ENCODE measurements at regions not wholly inside any gene's neighbourhood (a gene's known extent, or its start where the extent isn't known, plus 50 kb on each side); places are given as distances from the start of the nearest gene placed in this dataset.
"Not testable (repeated sequence)": the region's sequence is repeated elsewhere in the genome, so short reads cannot be mapped to it uniquely, and the experiment has no call there.

- DNase-seq: no peak
Measured at GRCh38 chr3:26078539-26078938, 288.6 kb downstream of the OXSM start.

GRCh38 chr3:26081166-26081565 is 291.3 kb downstream of the OXSM start:
- no peak for DNase-seq

DNA sequence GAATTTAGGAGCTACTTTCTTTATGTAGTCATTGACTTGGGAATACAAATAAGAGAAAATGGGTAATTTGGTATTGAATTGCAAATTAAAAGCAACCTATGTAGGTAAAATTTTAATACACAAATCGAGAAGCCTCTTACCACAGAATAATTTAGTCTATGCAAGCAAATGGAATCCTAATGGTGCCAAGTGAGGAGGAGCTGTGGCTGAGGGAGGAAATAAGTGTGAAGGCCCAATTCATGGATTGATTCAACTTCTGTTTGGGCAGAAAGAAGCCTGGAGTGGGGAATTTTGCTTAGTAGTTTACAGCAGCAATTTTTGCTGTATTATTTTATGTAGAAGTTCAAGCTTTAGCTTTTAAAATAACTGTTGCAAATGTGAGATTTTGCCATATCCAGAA is 291.9 kb downstream of the OXSM start:
- no peak for DNase-seq

DNA sequence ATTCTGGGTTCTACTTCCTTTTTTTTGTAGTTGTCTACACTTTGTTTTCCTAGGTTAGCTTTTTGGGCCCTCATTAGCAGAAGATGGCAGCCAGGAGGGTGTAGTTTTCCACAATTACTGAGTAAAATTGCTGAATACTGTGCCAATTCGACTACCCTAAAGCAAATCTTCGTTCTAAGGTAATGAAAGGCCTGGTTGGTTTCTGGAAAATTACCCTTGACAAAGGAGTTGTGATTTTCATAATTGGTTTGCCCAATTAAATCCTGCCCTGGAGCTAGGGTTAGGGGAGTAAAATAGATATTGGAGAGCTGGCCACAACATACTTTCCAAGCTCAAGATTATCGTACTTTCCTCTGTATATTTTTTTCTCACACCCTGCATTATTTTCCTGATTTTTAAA is 293.0 kb downstream of the OXSM start:
- DNase-seq: no peak

DNA sequence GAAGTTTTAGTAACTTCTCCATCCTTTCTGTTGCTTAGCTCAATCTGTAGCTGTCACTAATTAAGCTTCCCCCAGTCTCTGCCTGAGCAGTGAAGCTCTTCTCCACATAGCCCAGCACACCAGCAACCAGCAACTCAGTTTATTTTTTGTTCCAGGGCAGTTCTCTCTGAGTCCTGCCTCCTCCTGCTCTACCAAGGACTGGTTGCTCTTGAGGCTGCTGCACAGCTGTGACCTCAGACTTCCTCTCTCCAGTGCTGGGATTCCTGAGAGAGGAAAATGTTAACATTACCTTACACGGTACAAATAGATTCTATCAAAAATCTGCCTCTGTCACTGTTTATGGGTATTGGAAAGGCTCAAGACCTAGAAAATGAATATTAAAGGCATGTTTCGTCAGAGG is 294.7 kb downstream of the OXSM start:
- no peak for DNase-seq

DNA sequence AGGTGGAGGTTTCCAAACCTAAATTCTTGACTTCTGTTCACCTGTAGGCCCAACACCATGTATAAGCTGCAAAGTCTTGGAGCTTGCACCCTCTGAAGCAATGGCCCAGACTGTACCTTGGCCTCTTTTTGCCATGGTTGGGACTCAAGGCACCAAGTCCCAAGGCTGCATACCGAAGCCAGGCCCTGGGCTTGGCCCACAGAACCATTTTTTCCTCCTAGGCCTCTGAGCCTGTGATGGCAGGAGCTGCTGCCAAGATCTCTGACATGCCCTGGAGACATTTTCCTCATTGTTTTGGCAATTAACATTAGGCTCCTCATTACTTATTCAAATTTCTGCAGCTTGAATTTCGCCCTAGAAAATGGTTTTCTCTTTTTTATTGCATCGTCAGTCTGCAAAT is 297.9 kb downstream of the OXSM start:
- DNase-seq: no peak

DNA sequence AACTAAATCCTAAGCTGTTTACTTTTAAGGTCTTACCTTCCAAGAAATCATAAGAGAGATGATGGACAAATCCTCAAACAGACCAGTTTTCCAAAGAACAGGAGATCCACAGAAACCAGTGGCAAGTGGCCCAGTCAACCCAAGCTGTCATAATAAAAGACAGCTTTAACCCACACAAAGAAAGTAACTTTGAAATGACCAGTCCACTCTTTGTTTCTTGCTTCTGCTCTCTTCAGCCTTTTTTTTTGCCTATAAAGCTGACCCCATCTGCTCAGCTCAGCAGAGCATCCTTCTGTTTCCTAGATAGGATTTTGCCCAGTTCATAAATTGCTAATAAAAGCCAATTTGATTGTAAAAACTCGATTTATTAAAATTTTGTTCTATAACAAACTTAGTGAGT is 299.4 kb downstream of the OXSM start:
- DNase-seq: no peak

DNA sequence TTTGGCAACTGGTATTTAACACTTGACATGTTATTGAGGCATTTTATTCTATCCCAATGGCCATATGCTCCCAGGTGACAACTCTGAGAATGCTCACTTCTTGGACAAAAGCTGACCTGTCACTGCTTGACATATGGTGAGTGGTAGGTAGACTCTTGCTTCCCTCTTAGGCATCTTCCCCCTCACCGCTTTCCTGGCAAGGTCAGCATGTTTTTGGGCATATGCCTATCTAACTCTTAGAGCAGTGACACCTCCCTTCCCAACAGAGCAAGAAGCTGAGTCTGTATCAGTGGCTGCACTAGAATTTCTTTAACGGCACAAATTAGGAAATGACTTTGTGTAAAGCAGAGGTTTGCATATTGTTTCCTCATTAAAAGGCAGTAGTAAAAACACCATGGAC is 300.7 kb downstream of the OXSM start:
- no peak for DNase-seq

DNA sequence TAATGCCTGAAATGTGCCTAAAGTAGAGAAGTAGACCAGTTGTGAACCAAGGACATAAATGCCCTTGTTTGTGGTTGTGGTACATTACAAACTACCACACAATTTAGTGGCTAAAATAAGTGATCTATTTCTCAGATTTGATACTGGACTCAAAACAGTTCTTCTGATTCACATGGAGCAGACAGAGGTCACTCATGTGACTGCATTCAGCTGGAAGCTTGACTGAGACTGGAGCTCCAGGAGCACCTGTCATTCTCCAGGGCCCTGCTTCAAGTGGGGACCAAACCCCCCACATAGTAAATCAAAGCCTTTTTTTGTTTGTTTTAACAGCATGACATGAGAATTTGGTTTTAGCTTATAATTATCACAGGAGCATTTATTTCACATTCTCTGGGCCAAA is 301.2 kb downstream of the OXSM start:
- DNase-seq: no peak

- no peak for DNase-seq
Measured at GRCh38 chr3:26091626-26092025, 301.7 kb downstream of the OXSM start.

DNA sequence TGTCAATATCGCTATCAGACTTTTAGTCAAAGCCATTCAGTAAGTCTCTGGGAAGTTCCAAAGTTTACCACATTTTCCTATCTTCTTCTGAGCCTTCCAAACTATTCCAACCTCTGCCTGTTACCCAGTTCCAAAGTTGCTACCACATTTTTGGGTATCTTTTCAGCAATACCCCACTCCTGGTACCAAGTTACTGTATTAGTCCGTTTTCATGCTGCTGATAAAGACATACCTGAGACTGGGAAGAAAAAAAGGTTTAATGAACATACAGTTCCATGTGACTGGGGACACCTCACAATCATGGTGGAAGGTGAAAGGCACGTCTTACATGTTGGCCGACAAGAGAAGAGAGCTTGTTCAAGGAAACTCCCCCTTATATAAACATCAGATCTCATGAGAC is 307.2 kb downstream of the OXSM start:
- not testable (repeated sequence) for DNase-seq

DNA sequence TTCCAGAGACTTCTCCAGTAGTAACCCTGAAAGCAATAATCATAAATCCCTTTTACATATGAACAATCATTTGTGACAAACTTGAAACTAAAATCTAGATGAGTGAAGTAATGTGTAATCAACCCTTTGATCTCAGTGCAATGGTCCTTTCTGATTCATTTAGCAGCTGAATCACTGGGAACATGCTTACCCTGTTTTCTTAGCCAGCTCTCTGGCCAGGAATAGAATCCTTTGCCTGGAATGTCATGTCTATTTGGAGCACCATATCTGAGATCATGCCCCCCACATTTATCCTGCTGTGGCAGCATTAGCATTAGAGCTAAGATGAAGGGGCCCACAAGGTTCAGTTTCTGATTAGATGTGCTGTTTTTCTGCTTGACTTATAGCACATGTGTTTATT is 309.8 kb downstream of the OXSM start:
- DNase-seq: no peak

- DNase-seq: no peak
Measured at GRCh38 chr3:26100176-26100575, 310.3 kb downstream of the OXSM start.

DNA sequence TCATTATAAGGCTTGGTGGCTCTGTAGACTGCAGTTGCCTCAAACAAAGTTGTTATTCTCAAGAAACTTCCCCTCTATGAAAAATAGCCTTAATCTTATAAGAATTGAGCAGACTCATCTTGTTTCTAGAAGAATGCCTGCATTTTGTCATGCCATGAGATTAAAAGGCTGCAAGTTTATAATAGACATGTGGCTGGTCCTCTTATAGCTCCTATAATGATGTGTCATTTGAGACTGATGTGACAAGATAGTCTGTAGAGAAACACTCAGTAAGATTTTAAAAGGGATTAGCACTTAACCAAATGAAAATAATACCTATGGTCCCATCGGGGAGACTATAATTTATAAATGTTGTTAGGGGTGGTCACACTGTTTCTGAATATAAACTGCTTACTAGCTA is 312.5 kb downstream of the OXSM start:
- no peak for DNase-seq

GRCh38 chr3:26104851-26105251 is 315.0 kb downstream of the OXSM start:
- no peak for DNase-seq

GRCh38 chr3:26105261-26105660 is 315.4 kb downstream of the OXSM start:
- no peak for DNase-seq

DNA sequence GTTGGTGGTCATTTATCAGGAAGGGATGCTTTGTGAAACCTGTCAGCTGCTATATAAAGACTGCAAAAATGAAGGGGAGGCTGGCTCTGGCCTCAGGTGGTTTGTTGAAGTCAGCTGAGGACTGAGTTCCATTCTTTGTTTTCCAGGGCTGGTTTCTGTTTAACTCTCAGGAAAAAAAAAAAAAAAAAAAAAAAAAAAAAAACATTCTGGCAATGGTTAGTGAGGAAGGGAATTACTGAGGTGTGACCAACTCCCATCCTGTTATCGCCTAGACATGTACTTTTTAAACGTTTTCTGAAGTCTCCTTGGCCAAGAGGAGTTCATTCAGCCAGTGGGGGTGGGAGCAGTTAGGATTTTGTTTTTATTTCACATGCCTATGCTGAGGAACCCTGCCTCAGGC is 316.3 kb downstream of the OXSM start:
- DNase-seq: no peak

GRCh38 chr3:26108846-26109489 is 319.1 kb downstream of the OXSM start:
- DNase-seq: no peak

DNA sequence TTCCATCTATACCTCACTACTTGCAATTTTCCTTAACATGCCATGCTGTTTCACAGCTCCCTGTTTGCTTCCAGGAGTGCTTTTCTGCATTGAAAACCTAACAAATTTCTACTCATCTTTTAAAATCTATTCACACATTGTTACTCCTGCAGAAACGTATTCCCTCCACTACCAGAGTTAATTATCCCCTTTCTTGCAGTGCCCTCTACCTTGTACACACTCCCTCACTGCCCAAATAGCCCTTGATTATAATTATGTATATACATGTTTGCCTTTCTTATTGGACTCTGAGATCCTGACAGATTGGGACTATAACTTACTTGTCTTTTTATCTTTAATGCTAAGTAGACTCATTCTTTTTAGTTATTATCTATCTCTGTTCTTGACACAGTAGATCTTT is 325.0 kb downstream of the OXSM start:
- no peak for DNase-seq

DNA sequence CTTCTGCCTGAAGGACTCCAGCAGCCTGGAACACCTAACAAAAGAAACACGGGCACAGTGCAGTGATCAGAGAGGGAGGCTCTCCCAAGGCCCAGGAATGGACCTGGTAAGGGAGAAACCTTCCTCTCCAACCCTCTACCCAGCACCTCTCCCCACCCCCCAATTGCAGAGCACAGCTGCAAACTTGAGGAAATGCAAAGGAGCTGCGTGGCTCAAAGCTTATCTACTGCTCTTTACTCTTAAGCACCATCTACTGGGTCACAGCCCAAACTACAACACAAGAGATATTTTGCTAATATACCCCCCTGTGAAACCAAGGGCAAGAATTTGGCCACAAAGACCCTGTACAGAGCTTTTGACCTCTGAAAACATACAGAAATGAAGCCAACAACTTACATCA is 328.3 kb downstream of the OXSM start:
- DNase-seq: no peak

DNA sequence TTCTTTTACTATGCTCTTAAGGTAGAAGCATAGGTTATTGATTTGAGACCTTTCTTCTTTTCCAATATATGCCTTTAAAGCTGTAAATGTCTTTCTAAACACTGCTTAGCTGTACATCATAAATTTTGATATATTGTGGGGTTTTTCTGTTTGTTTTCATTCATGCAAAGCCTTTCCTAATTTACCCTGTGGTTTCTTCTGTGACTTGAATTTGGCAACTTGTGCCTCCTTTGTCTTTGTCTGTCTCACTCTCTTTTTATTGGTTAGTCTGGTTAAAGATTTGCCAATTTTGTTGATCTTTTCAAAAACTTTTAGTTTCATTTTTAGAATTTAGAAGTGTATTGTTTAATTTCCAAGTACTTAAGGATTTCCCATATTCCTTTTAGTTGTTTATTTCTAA is 343.1 kb downstream of the OXSM start:
- no peak for DNase-seq

GRCh38 chr3:26141296-26141695 is 351.4 kb downstream of the OXSM start:
- DNase-seq: no peak

- no peak for DNase-seq
Measured at GRCh38 chr3:26145769-26146168, 355.9 kb downstream of the OXSM start.

DNA sequence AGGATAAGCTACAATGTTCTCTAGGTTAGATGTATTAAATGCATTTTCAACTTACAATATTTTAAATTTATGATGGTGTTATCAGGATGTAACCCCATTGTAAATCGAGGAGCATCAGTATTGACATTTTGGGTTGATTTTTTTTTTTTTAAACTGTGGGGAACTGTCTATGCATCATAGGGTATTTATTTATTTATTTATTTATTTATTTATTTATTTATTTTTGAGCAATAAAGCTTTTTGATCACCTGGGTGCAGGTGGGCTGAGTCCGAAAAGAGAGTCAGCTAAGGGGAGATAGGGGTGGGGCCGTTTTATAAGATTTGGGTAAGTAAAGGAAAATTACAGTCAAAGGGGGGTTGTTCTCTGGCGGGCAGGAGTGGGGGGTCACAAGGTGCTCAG is 367.5 kb downstream of the OXSM start:
- not testable (repeated sequence) for DNase-seq

GRCh38 chr3:26171006-26171405 is 381.1 kb downstream of the OXSM start:
- DNase-seq: no peak

- no peak for DNase-seq
Measured at GRCh38 chr3:26191556-26191955, 401.7 kb downstream of the OXSM start.
